GM12878 (cell line): ENCODE measurements at regions not wholly inside any gene's neighbourhood (a gene's known extent, or its start where the extent isn't known, plus 50 kb on each side); places are given as distances from the start of the nearest gene placed in this dataset.

Experiments
- ATAC-seq: fragments of 200-7000 bp; cut with Tn5 transposase; 3 replicates; pipeline ENCODE4 v1.9.1; 2020; ENCODE audit warnings: mild to moderate bottlenecking, moderate library complexity
- BruUV-seq: library from RNA; stranded (reverse); fragments of 400-500 nt; replicated peaks from 2 replicates; lab custom pipeline; 2021; lab: Mats Ljungman, UMichigan
- CTCF ChIA-PET: fragments of 300-600 bp; sonication (Branson Sonifier 250); formaldehyde crosslinking; extraction: SDS; loops from one replicate; lab custom pipeline; 2021; ENCODE audit warnings: inconsistent platforms; lab: Yijun Ruan, JAX
- POLR2A ChIA-PET: fragments of 350-600 bp; formaldehyde crosslinking; extraction: SDS; loops from one replicate; lab custom pipeline; 2021; ENCODE audit warnings: inconsistent platforms; lab: Charles Lee
- RAD21 ChIA-PET: fragments of 300-600 bp; sonication (Branson Sonifier 250); formaldehyde crosslinking; loops from one replicate; lab custom pipeline; 2023; ENCODE audit warnings: antibody characterized with exemption; ENCODE audit not compliant: unreplicated experiment; lab: Charles Lee
- SMC1A ChIA-PET: fragments of 300-600 bp; sonication (Branson Sonifier 250); formaldehyde crosslinking; loops from one replicate; lab custom pipeline; 2023; ENCODE audit not compliant: unreplicated experiment, uncharacterized antibody; lab: Charles Lee
- DNase-seq: peaks from one replicate; pipeline ENCODE4 v3.0.0-alpha.2; 2011; ENCODE audit warnings: low read depth, low spot score
- FAIRE-seq: peaks from 3 replicates; lab custom pipeline; 2011; peaks lifted over from hg19 to GRCh38; lab: Jason Lieb, UNC
- H2AFZ ChIP-seq: 2 replicates; pipeline ENCODE4 v1.6.0; 2011; ENCODE audit warnings: low read depth, low read length, control low read depth; ENCODE audit not compliant: control insufficient read depth
- H3K27ac ChIP-seq: 2 replicates; pipeline ENCODE4 v1.5.1; 2011; ENCODE audit warnings: control low read depth; ENCODE audit not compliant: control insufficient read depth, insufficient read depth
- H3K27me3 ChIP-seq, 2 experiments: replicated peaks in 1 of 2; 2 replicates each; pipeline versions ENCODE4 v1.6.0 to v1.6.1; 2011; ENCODE audit warnings: low read length in 1 of 2; ENCODE audit not compliant: control insufficient read depth in 2 of 2, insufficient read depth in 2 of 2
- H3K36me3 ChIP-seq, 2 experiments: 2 replicates each; pipeline ENCODE4 v1.5.1; 2011; ENCODE audit warnings: low read length in 1 of 2; ENCODE audit not compliant: control insufficient read depth in 2 of 2, insufficient read depth in 2 of 2
- H3K4me1 ChIP-seq: 2 replicates; pipeline ENCODE4 v1.6.1; 2011; ENCODE audit warnings: mild to moderate bottlenecking, low read length, moderate library complexity, mixed read lengths; ENCODE audit not compliant: control insufficient read depth, insufficient read depth
- H3K4me2 ChIP-seq: 2 replicates; pipeline ENCODE4 v1.6.0; 2011; ENCODE audit warnings: control low read depth; ENCODE audit not compliant: control insufficient read depth, insufficient read depth
- H3K4me3 ChIP-seq: fragments of 200-600 bp; sonication (generic); 2 replicates; pipeline ENCODE4 v1.5.1; 2016
- H3K79me2 ChIP-seq: 2 replicates; pipeline ENCODE4 v1.6.0; 2011; ENCODE audit warnings: low read length; ENCODE audit not compliant: control insufficient read depth, insufficient read depth
- H3K9ac ChIP-seq: 2 replicates; pipeline ENCODE4 v1.8.0; 2011; ENCODE audit warnings: low read length, control low read depth, mixed read lengths; ENCODE audit not compliant: control insufficient read depth, insufficient read depth
- H3K9me3 ChIP-seq: replicated peaks from 3 replicates; pipeline ENCODE4 v1.5.1; 2011; ENCODE audit warnings: mild to moderate bottlenecking, low read length; ENCODE audit not compliant: control insufficient read depth, insufficient read depth
- H4K20me1 ChIP-seq: 2 replicates; pipeline ENCODE4 v1.6.0; 2011; ENCODE audit not compliant: control insufficient read depth, insufficient read depth
- BACH1 ChIP-seq: fragments of 450-650 bp; IDR thresholded peaks from 2 replicates; pipeline ENCODE4 v1.6.1; 2017; ENCODE audit warnings: mild to moderate bottlenecking, borderline replicate concordance
- CHD2 ChIP-seq: IDR thresholded peaks from 2 replicates; pipeline ENCODE4 v1.6.1; 2011; ENCODE audit warnings: low read depth, low read length, improper control_type of control experiment, borderline replicate concordance
- CREM ChIP-seq: IDR thresholded peaks from 2 replicates; pipeline ENCODE4 v1.6.1; 2014; ENCODE audit warnings: antibody characterized with exemption, low read depth
- E4F1 ChIP-seq: fragments of 450-650 bp; IDR thresholded peaks from 2 replicates; pipeline ENCODE4 v1.6.1; 2018; ENCODE audit warnings: borderline replicate concordance, mild to moderate bottlenecking; ENCODE audit not compliant: partially characterized antibody
- FOXM1 ChIP-seq: IDR thresholded peaks from 2 replicates; pipeline ENCODE4 v1.6.1; 2012; ENCODE audit warnings: low read depth, mild to moderate bottlenecking, inconsistent platforms, low read length, moderate library complexity
- HCFC1 ChIP-seq: fragments of 150-350 bp; IDR thresholded peaks from 2 replicates; pipeline ENCODE4 v1.6.1; 2014; ENCODE audit warnings: low read length
- HDAC2 ChIP-seq: fragments of 200-600 bp; sonication (generic); IDR thresholded peaks from 2 replicates; pipeline ENCODE4 v1.6.1; 2017
- LARP7 ChIP-seq: fragments of 450-650 bp; IDR thresholded peaks from 2 replicates; pipeline ENCODE4 v1.6.1; 2017; ENCODE audit warnings: mild to moderate bottlenecking
- MXI1 ChIP-seq: fragments of 150-350 bp; IDR thresholded peaks from 2 replicates; pipeline ENCODE4 v1.6.1; 2011; ENCODE audit warnings: low read depth, mild to moderate bottlenecking, inconsistent platforms, low read length, improper control_type of control experiment
- NR2C2 ChIP-seq: IDR thresholded peaks from 2 replicates; pipeline ENCODE4 v1.6.1; 2011; ENCODE audit warnings: borderline replicate concordance, low read depth; ENCODE audit not compliant: control insufficient read depth, insufficient read length
- RELA ChIP-seq: fragments of 450-650 bp; IDR thresholded peaks from 2 replicates; pipeline ENCODE4 v1.8.0; 2014; ENCODE audit warnings: borderline replicate concordance; ENCODE audit not compliant: partially characterized antibody
- SMAD1 ChIP-seq: fragments of 450-650 bp; IDR thresholded peaks from 2 replicates; pipeline ENCODE4 v1.6.1; 2018; ENCODE audit warnings: mild to moderate bottlenecking, low read depth; ENCODE audit not compliant: partially characterized antibody
- SMC3 ChIP-seq: IDR thresholded peaks from 2 replicates; pipeline ENCODE4 v1.6.1; 2011; ENCODE audit warnings: low read length, improper control_type of control experiment, borderline replicate concordance
- SP1 ChIP-seq: IDR thresholded peaks from one replicate; pipeline ENCODE4 v1.6.1; 2011; ENCODE audit warnings: low read depth, low read length
- STAT1 ChIP-seq: fragments of 450-650 bp; conservative IDR thresholded peaks from 2 replicates; pipeline ENCODE4 v1.6.1; 2014; ENCODE audit warnings: antibody characterized with exemption, mild to moderate bottlenecking
- TCF3 ChIP-seq: IDR thresholded peaks from 2 replicates; pipeline ENCODE4 v1.6.1; 2012; ENCODE audit warnings: low read depth, mild to moderate bottlenecking, low read length, borderline replicate concordance; ENCODE audit not compliant: insufficient read depth
- TCF7 ChIP-seq: IDR thresholded peaks from 2 replicates; pipeline ENCODE4 v1.6.1; 2014; ENCODE audit warnings: antibody characterized with exemption, borderline replicate concordance
- ZZZ3 ChIP-seq: IDR thresholded peaks from 2 replicates; pipeline ENCODE4 v1.6.1; 2011; ENCODE audit warnings: low read depth; ENCODE audit not compliant: control insufficient read depth, insufficient read length
- WGBS: methylation state at CpG from one replicate; pipeline ENCODE4 v1.1.6; 2016; ENCODE audit warnings: low lambda C conversion rate; ENCODE audit not compliant: insufficient replicate concordance, insufficient coverage; ENCODE audit errors: missing lambda C conversion rate; 5-methylcytosine and 5-hydroxymethylcytosine counted together
- in situ Hi-C: fragments of 300-500 bp; cut with MboI; formaldehyde crosslinking; loops from 9 replicates; pipeline ENCODE4 v1.14.3; 2018; ENCODE audit warnings: mixed read lengths
- intact Hi-C: fragments of 100-400 bp; cut with micrococcal nuclease; formaldehyde crosslinking; loops from one replicate; pipeline ENCODE4 v1.14.2; 2022; ENCODE audit not compliant: unreplicated experiment

- H3K9me3 ChIP-seq, result no peaks in the 10 kb centered on the region
- intact Hi-C loops, result no loop called here
- WGBS, result 90% methylated on average over 2 of the region's 2 CpGs
- H3K27me3 ChIP-seq, result no peaks in the 10 kb centered on the region; a peak in 3 of 4 replicates
- RAD21 ChIA-PET, result no interaction called here
- POLR2A ChIA-PET, result no interaction called here
- ATAC-seq (no peak), FAIRE-seq (no peak), DNase-seq (no peak)
- no peaks in the 10 kb centered on the region for H3K36me3 ChIP-seq
- in situ Hi-C loops, result no loop called here
- BruUV-seq, result no TSS peak
- TF ChIP-seq BACH1, result no peak
- H3K4me3 ChIP-seq, result no peak overlapping the region
- no peaks in the 10 kb centered on the region for H3K4me1 ChIP-seq
- no peaks in the 10 kb centered on the region for H4K20me1 ChIP-seq
- H2AFZ ChIP-seq, result no peak overlapping the region
- no peaks in the 10 kb centered on the region for H3K79me2 ChIP-seq
- CTCF ChIA-PET, result no interaction called here
- no peak overlapping the region for H3K4me2 ChIP-seq
- no peak overlapping the region for H3K27ac ChIP-seq
- SMC1A ChIA-PET, result no interaction called here
- H3K9ac ChIP-seq, result no peak overlapping the region
Measured at GRCh38 chr15:79522656-79523055, 90.5 kb downstream of the MINAR1 start.

DNA sequence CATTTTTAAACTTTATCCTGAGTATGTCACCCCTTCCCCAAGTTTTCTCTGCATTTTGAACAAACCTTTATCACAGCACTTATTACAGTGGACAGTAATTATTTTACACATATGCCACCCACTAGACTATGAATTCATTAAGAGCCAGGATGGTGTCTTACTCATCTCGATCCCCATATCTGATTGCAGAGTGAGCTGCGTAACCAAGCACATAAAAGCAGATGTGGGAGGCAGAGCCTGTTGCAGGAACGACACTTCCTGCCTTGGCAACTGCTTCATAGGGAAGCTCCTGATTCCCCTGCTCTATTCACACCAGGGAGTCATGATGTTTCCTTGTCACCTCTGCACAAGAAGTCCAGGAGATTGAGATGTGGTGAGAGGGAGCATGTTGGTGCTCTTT is 91.1 kb downstream of the MINAR1 start:
- no peak overlapping the region for H3K4me2 ChIP-seq
- intact Hi-C loops, result no loop called here
- RAD21 ChIA-PET, result no interaction called here
- DNase-seq (no peak), FAIRE-seq (no peak), ATAC-seq (no peak)
- no peak overlapping the region for H3K4me3 ChIP-seq
- in situ Hi-C loops, result no loop called here
- H3K27me3 ChIP-seq, result no peaks in the 10 kb centered on the region; a peak in 3 of 4 replicates
- SMC1A ChIA-PET, result no interaction called here
- H3K9me3 ChIP-seq, result no peaks in the 10 kb centered on the region
- WGBS, result 30% methylated on average over 3 of the region's 3 CpGs
- CTCF ChIA-PET, result no interaction called here
- no peaks in the 10 kb centered on the region for H3K36me3 ChIP-seq
- H3K27ac ChIP-seq, result no peak overlapping the region
- H3K4me1 ChIP-seq, result no peaks in the 10 kb centered on the region
- no peaks in the 10 kb centered on the region for H3K79me2 ChIP-seq
- no peaks in the 10 kb centered on the region for H4K20me1 ChIP-seq
- POLR2A ChIA-PET, result no interaction called here
- H2AFZ ChIP-seq, result no peak overlapping the region
- no TSS peak for BruUV-seq
- no peak overlapping the region for H3K9ac ChIP-seq
- no peak for TF ChIP-seq E4F1
- TF ChIP-seq SMAD1, result no peak
- no peak for TF ChIP-seq HDAC2
- TF ChIP-seq FOXM1, result no peak
- TF ChIP-seq CHD2, result no peak
- no peak for TF ChIP-seq ZZZ3
- TF ChIP-seq STAT1, result no peak
- TF ChIP-seq SP1, result no peak
- TF ChIP-seq MXI1, result no peak
- TF ChIP-seq RELA, result no peak
- TF ChIP-seq CREM, result no peak
- TF ChIP-seq SMC3, result no peak
- no peak for TF ChIP-seq LARP7
- TF ChIP-seq TCF7, result no peak
- no peak for TF ChIP-seq HCFC1
- no peak for TF ChIP-seq NR2C2
- no peak for TF ChIP-seq TCF3
